Caco-2 (cell line): ENCODE measurements at regions not wholly inside any gene's neighbourhood (a gene's known extent, or its start where the extent isn't known, plus 50 kb on each side); places are given as distances from the start of the nearest gene placed in this dataset.

ENCODE experiments used
- BruUV-seq: library from RNA; stranded (reverse); fragments of 400-500 nt; replicated peaks from 2 replicates; lab custom pipeline; 2021; lab: Mats Ljungman, UMichigan
- CTCF ChIA-PET: fragments of 300-600 bp; sonication (Branson Sonifier 250); formaldehyde crosslinking; loops from one replicate; lab custom pipeline; 2022; ENCODE audit warnings: antibody characterized with exemption; lab: Charles Lee
- POLR2A ChIA-PET: fragments of 300-600 bp; sonication (Branson Sonifier 250); formaldehyde crosslinking; loops from one replicate; lab custom pipeline; 2022; ENCODE audit warnings: antibody characterized with exemption; lab: Charles Lee
- DNase-seq, 2 experiments: peaks; one replicate each; pipeline versions ENCODE4 v3.0.0 to v3.0.0-alpha.2; 2020 to 2022
- H3K27me3 ChIP-seq: replicated peaks from 2 replicates; pipeline ENCODE4 v1.6.0; 2011; ENCODE audit warnings: low read length; ENCODE audit not compliant: control insufficient read depth, insufficient read depth
- H3K36me3 ChIP-seq: 2 replicates; pipeline ENCODE4 v1.5.1; 2011; ENCODE audit warnings: low read length; ENCODE audit not compliant: control insufficient read depth, insufficient read depth
- H3K4me1 ChIP-seq: fragments of 250-450 bp; sonication (Bioruptor Pico); 2 replicates; pipeline ENCODE4 v1.5.1; 2020; ENCODE audit warnings: mild to moderate bottlenecking
- H3K4me3 ChIP-seq: 2 replicates; pipeline ENCODE4 v1.5.1; 2011; ENCODE audit warnings: low read depth, mild to moderate bottlenecking, control low read depth, low read length
- H3K9me3 ChIP-seq: fragments of 250-450 bp; sonication (Bioruptor Pico); 2 replicates; pipeline ENCODE4 v1.5.1; 2020; ENCODE audit warnings: mild to moderate bottlenecking, moderate library complexity
- H3K27ac Mint-ChIP-seq: one replicate; pipeline ENCODE4 v1.8.0; 2022; ENCODE audit warnings: mixed read lengths; ENCODE audit not compliant: unreplicated experiment
- H3K27me3 Mint-ChIP-seq: one replicate; pipeline ENCODE4 v1.8.0; 2022; ENCODE audit warnings: mixed read lengths; ENCODE audit not compliant: insufficient read depth, unreplicated experiment
- H3K36me3 Mint-ChIP-seq: one replicate; pipeline ENCODE4 v1.8.0; 2022; ENCODE audit warnings: mild to moderate bottlenecking, mixed read lengths; ENCODE audit not compliant: insufficient read depth, unreplicated experiment
- H3K4me1 Mint-ChIP-seq: one replicate; pipeline ENCODE4 v1.8.0; 2022; ENCODE audit warnings: low read depth, mixed read lengths; ENCODE audit not compliant: unreplicated experiment
- H3K4me3 Mint-ChIP-seq: one replicate; pipeline ENCODE4 v1.8.0; 2022; ENCODE audit warnings: mild to moderate bottlenecking, moderate library complexity, mixed read lengths; ENCODE audit not compliant: unreplicated experiment
- H3K9me3 Mint-ChIP-seq: one replicate; pipeline ENCODE4 v1.8.0; 2022; ENCODE audit warnings: mixed read lengths; ENCODE audit not compliant: unreplicated experiment
- intact Hi-C: fragments of 100-400 bp; cut with micrococcal nuclease; formaldehyde crosslinking; loops from one replicate; pipeline ENCODE4 v1.10.0; 2022; ENCODE audit not compliant: unreplicated experiment
- TF ChIP-seq, protein P1 (sequence below), 2 experiments: fragments of 200-600 bp in 1 of 2; IDR thresholded peaks; 1 replicate in 1 of 2; 2 replicates in 1 of 2; pipeline versions ENCODE4 v1.5.1 to v1.8.0; 2011 to 2022; ENCODE audit warnings: antibody characterized with exemption in 1 of 2, control low read depth in 1 of 2, inconsistent platforms in 1 of 2, low read depth in 1 of 2, low read length in 1 of 2, mild to moderate bottlenecking in 1 of 2, moderate library complexity in 1 of 2; ENCODE audit not compliant: insufficient read depth in 1 of 2, severe bottlenecking in 1 of 2, unreplicated experiment in 1 of 2

GRCh38 chr1:147491098-147491497 lies 50.2 kb upstream of the BCL9 start:
- Mint-ChIP-seq H3K27me3 (no peaks in the 10 kb centered on the region), H3K4me1 (no peaks in the 10 kb centered on the region), H3K9me3 (no peaks in the 10 kb centered on the region), H3K36me3 (no peaks in the 10 kb centered on the region), H3K4me3 (no peak overlapping the region), H3K27ac (no peak overlapping the region)
- Histone ChIP-seq H3K4me1 (no peaks in the 10 kb centered on the region), H3K27me3 (no peaks in the 10 kb centered on the region), H3K36me3 (no peaks in the 10 kb centered on the region), H3K4me3 (no peak overlapping the region), H3K9me3 (no peaks in the 10 kb centered on the region)
- TF ChIP-seq, protein P1, sequence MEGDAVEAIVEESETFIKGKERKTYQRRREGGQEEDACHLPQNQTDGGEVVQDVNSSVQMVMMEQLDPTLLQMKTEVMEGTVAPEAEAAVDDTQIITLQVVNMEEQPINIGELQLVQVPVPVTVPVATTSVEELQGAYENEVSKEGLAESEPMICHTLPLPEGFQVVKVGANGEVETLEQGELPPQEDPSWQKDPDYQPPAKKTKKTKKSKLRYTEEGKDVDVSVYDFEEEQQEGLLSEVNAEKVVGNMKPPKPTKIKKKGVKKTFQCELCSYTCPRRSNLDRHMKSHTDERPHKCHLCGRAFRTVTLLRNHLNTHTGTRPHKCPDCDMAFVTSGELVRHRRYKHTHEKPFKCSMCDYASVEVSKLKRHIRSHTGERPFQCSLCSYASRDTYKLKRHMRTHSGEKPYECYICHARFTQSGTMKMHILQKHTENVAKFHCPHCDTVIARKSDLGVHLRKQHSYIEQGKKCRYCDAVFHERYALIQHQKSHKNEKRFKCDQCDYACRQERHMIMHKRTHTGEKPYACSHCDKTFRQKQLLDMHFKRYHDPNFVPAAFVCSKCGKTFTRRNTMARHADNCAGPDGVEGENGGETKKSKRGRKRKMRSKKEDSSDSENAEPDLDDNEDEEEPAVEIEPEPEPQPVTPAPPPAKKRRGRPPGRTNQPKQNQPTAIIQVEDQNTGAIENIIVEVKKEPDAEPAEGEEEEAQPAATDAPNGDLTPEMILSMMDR (IDR thresholded peaks at IDR 0.05; ENCODE audit: insufficient read depth in 1 of 2, low read depth in 1 of 2, low read length in 1 of 2, severe bottlenecking in 1 of 2, unreplicated experiment in 1 of 2) = no peak
- ChIA-PET CTCF (no interaction called here), POLR2A (no interaction called here)
- no peak for DNase-seq
- intact Hi-C loops = loop anchor here (1.0 kb wide), 1 partner anchor 221 kb away; no protein-coding TSS in a partner anchor
- no TSS peak for BruUV-seq
